Psoas muscle (tissue), 7 donors: ENCODE measurements at regions not wholly inside any gene's neighbourhood (a gene's known extent, or its start where the extent isn't known, plus 50 kb on each side); places are given as distances from the start of the nearest gene placed in this dataset.

Experiments
- ATAC-seq, 4 donors: fragments of 200-7000 bp; cut with Tn5 transposase; one replicate each; pipeline ENCODE4 v1.9.1; 2020; ENCODE audit warnings: moderate library complexity in 3 of 4, mild to moderate bottlenecking in 2 of 4
- DNase-seq, 2 donors: peaks; one replicate each; pipeline ENCODE4 v3.0.0-alpha.2; 2020
- H3K27ac ChIP-seq: fragments of 200-600 bp; one replicate; pipeline ENCODE4 v1.8.0; 2022
- H3K27me3 ChIP-seq, 3 donors: fragments of 200-600 bp in 1 of 3; one replicate each; pipeline versions ENCODE4 v1.6.1 to v1.8.0; 2013 to 2022; ENCODE audit warnings: low read length in 2 of 3, mild to moderate bottlenecking in 2 of 3, moderate library complexity in 1 of 3; ENCODE audit not compliant: insufficient read depth in 3 of 3
- H3K36me3 ChIP-seq, 2 donors: fragments of 200-600 bp in 1 of 2; one replicate each; pipeline versions ENCODE4 v1.6.1 to v1.8.0; 2013 to 2022; ENCODE audit warnings: low read depth in 1 of 2, mild to moderate bottlenecking in 1 of 2, moderate library complexity in 1 of 2; ENCODE audit not compliant: insufficient read depth in 1 of 2
- H3K4me1 ChIP-seq: fragments of 200-600 bp; one replicate; pipeline ENCODE4 v1.8.0; 2022
- H3K4me3 ChIP-seq: fragments of 200-600 bp; one replicate; pipeline ENCODE4 v1.8.0; 2022; ENCODE audit warnings: mild to moderate bottlenecking
- H3K9me3 ChIP-seq: fragments of 200-600 bp; one replicate; pipeline ENCODE4 v1.8.0; 2022
- WGBS, 3 donors: extraction: QIAGEN DNeasy Blood & Tissue Kit; methylation state at CpG; one replicate each; pipeline versions ENCODE4 v1.1.6 to v1.1.7; 2013; 5-methylcytosine and 5-hydroxymethylcytosine counted together
- intact Hi-C, 2 donors: fragments of 100-400 bp; cut with DNase I; formaldehyde crosslinking; loops; one replicate each; pipeline versions ENCODE4 v1.11.0 to v1.14.2; 2022
- TF ChIP-seq, protein P1 (sequence below): fragments of 200-600 bp; IDR thresholded peaks from one replicate; pipeline ENCODE4 v1.8.0; 2022; ENCODE audit warnings: antibody characterized with exemption
- donor health status: healthy with polysubstance abuse.
- donor health status: DM: no; HTN: no; CAD: no; lungs with moderate emphysema.
- donor health status: Bipolar disorder and iron deficiency.
- donor health status: healthy.
- donor health status: DM: yes; HTN: yes; CAD: no.
- donor health status: DM: no; HTN: no; CAD: no.
- donor health status: DM: yes; HTN: yes; CAD: no.

DNA sequence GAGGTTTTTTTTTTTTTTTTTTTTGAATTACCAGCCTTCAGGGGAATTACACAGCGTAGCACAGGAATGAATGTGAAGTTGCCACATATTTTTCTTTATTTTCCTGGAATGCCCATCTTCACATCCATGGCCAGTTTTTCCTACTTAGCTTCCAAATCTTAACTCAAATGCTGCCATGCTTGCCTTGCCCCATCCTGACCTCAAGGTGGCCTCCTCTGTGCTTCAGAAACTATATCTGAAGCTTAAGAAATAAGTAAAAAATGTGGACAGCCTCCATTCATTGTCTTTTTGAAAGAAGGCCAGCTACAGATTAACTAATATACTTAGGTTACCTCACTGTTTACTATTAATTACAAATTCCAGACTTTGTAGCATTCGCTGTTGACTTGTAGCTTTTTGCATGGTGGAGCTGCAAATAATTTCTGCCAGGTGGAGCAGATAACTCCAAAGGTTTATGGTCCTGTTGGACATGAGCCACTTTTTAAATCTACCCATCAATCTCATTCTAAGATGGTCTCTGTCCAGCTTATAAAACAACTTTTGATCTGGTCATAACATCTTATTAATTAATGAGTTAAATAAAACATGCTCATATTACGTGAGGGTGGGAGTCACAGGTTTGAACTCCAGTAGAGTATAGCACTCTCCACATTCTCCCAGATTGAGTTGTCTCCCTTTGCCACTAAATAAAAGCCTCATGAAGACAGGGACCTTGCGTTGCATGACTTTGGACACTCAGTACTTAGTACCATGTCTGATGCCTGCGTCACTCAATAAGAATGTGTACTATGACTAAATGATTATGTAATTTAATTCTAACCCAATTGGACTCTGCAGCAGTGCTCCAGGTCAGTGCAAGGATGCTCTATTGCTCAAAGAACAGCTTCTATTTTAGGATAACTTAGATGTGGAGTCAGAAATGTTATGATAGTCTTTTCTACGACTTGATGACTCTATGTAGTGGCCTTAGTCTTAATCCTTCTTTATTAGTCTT lies 678.6 kb upstream of the CITED2 start:
- Histone ChIP-seq H3K27ac (peak overlapping the region; percentile 17), H3K36me3 (no peaks in the 10 kb centered on the region), H3K4me1 (no peaks in the 10 kb centered on the region), H3K27me3 (no peaks in the 10 kb centered on the region), H3K4me3 (no peak overlapping the region), H3K9me3 (no peaks in the 10 kb centered on the region)
- intact Hi-C loops: no loop called here
- DNase-seq (peak in 1 of 2 donors; percentile 23), ATAC-seq (peak; percentile 69 to 96 (median 91))
- TF ChIP-seq, protein P1, sequence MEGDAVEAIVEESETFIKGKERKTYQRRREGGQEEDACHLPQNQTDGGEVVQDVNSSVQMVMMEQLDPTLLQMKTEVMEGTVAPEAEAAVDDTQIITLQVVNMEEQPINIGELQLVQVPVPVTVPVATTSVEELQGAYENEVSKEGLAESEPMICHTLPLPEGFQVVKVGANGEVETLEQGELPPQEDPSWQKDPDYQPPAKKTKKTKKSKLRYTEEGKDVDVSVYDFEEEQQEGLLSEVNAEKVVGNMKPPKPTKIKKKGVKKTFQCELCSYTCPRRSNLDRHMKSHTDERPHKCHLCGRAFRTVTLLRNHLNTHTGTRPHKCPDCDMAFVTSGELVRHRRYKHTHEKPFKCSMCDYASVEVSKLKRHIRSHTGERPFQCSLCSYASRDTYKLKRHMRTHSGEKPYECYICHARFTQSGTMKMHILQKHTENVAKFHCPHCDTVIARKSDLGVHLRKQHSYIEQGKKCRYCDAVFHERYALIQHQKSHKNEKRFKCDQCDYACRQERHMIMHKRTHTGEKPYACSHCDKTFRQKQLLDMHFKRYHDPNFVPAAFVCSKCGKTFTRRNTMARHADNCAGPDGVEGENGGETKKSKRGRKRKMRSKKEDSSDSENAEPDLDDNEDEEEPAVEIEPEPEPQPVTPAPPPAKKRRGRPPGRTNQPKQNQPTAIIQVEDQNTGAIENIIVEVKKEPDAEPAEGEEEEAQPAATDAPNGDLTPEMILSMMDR: no peak
- 55 to 63% (median 59%) methylated on average over 6 of the region's 6 CpGs for WGBS, 3 donors

DNA sequence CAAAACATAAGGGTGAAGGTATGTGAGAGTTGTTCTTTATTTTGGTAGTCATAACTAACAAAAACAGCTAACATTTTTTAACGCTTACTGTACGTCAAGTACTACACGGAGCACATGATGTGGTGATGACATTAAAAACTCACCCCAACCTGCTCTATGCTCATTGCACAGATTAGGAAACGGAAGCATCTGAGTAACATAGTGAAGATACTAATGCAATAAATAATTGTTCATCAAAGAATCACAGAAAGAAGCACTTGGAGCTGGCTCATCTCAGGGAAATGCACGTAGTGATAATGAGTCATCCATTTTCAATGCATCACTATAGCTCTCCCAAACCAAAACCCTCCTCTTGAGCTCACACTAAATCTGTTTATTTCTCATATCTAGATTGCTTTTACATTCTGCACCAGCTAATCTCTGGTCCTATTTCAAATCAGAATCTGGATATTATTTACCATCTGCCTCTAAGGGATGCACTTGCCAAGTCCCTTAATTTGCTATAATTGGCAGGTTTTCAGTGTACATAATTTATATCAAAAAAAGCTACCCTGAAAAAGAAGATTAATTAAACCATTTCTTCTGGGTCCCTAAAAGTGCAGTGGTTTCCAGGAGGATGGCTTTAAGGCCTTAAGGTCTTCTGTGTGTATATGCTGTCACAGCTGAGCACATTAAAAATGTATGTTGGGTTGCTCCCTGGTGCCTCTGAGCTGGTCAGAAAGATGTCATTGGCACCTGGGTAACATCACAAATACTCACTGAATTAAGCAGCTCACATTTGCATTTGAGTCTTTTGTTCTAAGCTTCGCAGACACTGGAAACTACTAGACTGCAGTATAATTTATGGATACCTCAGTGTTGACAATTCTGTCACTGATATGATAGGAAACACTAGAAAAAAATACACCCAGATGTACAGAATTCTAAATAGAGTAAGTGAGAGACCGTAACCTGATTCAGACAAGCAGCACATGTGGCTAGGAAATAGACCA lies 677.4 kb upstream of the CITED2 start:
- Histone ChIP-seq H3K4me1 (no peaks in the 10 kb centered on the region), H3K36me3 (no peaks in the 10 kb centered on the region), H3K4me3 (no peak overlapping the region), H3K27me3 (no peaks in the 10 kb centered on the region), H3K9me3 (no peaks in the 10 kb centered on the region), H3K27ac (no peak overlapping the region)
- ATAC-seq (no peak), DNase-seq (no peak)
- TF ChIP-seq, protein P1: no peak
- intact Hi-C loops: no loop called here
- WGBS, 3 donors: 85 to 90% (median 90%) methylated on average over 7 of the region's 7 CpGs

DNA sequence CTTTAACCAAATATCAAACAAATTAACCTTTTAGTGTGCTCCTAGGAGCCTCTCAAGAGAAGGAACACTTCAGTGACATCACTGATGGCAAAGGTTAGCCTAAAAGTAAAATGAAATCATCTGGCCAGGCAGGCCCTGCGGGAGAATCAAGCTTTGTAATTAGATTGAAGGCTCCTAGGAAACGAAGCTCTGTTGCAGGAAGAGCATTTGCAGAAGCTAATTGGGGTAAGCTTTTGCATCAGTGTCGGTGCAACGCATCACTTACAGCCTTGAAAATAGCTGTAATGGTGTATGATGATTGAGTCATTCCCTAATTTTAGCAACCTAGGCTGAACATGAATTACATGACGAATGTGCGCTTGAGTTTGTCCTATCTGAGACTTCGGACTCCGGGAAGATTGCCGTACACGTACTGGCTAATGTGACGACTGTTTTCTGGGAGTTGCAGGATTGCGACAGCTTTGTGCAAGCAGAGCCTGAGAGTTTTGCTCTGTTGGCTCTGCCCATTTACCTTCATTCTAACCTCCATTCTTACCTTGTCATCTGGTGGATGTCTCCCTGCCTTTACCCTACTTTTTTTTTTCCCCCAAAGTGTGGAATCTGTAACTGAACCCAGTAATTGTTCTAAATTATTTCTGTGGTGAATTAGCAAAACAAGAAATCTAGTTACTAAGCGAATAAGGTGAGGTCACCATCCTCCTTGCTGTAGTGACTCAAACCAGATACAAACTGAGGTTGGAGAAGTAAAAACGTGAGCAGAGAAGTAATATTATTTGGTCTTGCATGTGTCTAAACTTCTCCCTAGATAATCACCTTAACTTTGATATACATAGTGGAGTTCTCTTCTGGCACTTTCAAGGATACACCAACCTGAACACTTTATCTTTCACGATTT lies 675.9 kb upstream of the CITED2 start:
- TF ChIP-seq, protein P1: no peak
- WGBS, 3 donors: 75 to 87% (median 82%) methylated on average over 15 of the region's 15 CpGs
- ATAC-seq (peak; percentile 74 to 84 (median 78)), DNase-seq (peak; percentile 13 to 39)
- H3K4me3 ChIP-seq: no peak overlapping the region
- no peaks in the 10 kb centered on the region for H3K4me1 ChIP-seq
- no peaks in the 10 kb centered on the region for H3K27me3 ChIP-seq
- H3K9me3 ChIP-seq: no peaks in the 10 kb centered on the region
- H3K36me3 ChIP-seq: no peaks in the 10 kb centered on the region
- peak overlapping the region; percentile 39 for H3K27ac ChIP-seq
- intact Hi-C loops: no loop called here

GRCh38 chr6:140049251-140049650 lies 674.8 kb upstream of the CITED2 start:
- Histone ChIP-seq H3K27ac (no peak overlapping the region), H3K27me3 (no peaks in the 10 kb centered on the region), H3K4me1 (peaks cover under 1% of the 10 kb centered on the region), H3K4me3 (no peak overlapping the region), H3K9me3 (no peaks in the 10 kb centered on the region), H3K36me3 (no peaks in the 10 kb centered on the region)
- intact Hi-C loops: no loop called here
- TF ChIP-seq, protein P1: no peak
- no peak for DNase-seq
- no peak for ATAC-seq
- 92 to 96% (median 95%) methylated on average over 2 of the region's 2 CpGs for WGBS, 3 donors
